ENCODE measurements at regions not wholly inside any gene's neighbourhood (a gene's known extent, or its start where the extent isn't known, plus 50 kb on each side); places are given as distances from the start of the nearest gene placed in this dataset.

DNA sequence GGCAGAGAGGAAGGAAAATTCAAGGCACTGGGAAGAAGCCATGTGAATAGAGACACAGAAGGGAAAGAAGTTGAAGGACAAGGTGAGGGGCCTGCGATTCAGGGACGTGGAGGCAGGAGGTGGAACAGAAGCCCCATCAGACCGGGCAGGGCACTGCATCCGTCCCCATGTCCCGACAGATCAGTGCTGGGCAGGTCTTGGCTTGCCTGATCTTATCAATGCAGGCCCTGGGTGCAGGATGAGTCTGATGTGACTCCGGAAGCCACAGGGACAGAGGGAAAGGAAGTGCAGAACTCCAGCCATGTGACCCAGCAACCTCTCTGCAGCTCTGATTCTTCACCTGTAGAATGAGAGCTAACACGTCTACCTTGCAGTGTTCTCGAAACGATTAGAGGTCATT, 136.2 kb upstream of the CTBP2 start:
- Histone ChIP-seq H3K79me2 (ENCODE audit: insufficient read depth, low read length) (no peaks in the 10 kb centered on the region), H3K4me3 (replicated peaks in 1 of 2; ENCODE audit: low read depth in 1 of 2, low read length in 2 of 2) (no peak overlapping the region), H4K20me1 (ENCODE audit: insufficient read depth) (no peaks in the 10 kb centered on the region), H3K9me3 (ENCODE audit: control insufficient read depth in 1 of 2, insufficient read depth in 1 of 2, low read depth in 1 of 2, low read length in 2 of 2) (no peaks in the 10 kb centered on the region), H3K4me1 (ENCODE audit: control insufficient read depth in 1 of 2, insufficient read depth in 2 of 2, low read length in 2 of 2) (peaks cover 0 to 5% of the 10 kb centered on the region in 2 experiments; a peak in 1 of 4 replicates), H3K4me2 (ENCODE audit: low read length) (no peak overlapping the region), H2AFZ (ENCODE audit: low read depth, low read length, poor library complexity, severe bottlenecking) (no peak overlapping the region), H3K9me2 (ENCODE audit: insufficient read depth) (no peaks in the 10 kb centered on the region), H3K36me3 (ENCODE audit: control insufficient read depth in 1 of 2, insufficient read depth in 2 of 2, low read length in 2 of 2) (no peaks in the 10 kb centered on the region), H3K27ac (ENCODE audit: low read depth, low read length) (no peak overlapping the region), H3K9ac (ENCODE audit: low read length) (no peak overlapping the region), H3K27me3 (ENCODE audit: insufficient read depth, low read length) (no peaks in the 10 kb centered on the region)
- no TSS peak for BruUV-seq (replicated peaks)
- ATAC-seq (peak; percentile 52; the same call in 1 of the 2 replicates), DNase-seq (ENCODE audit: low read depth, low spot score) (no peak)
- intact Hi-C loops (cut with micrococcal nuclease) = no loop called here
- POLR2A ChIA-PET = no interaction called here
- TF ChIP-seq POLR2AphosphoS5 (IDR thresholded peaks at IDR 0.05; ENCODE audit: low read depth, low read length) (no peak), ATF3 (IDR thresholded peaks at IDR 0.05) (no peak), ELF1 (IDR thresholded peaks at IDR 0.05; ENCODE audit: borderline replicate concordance, low read depth) (no peak), FOSL1 (IDR thresholded peaks at IDR 0.05; ENCODE audit: low read depth) (no peak), YY1 (IDR thresholded peaks at IDR 0.05; ENCODE audit: extremely low read depth, insufficient replicate concordance, low read depth, low read length) (no peak), CBX3 (IDR thresholded peaks at IDR 0.05; ENCODE audit: low read depth) (no peak), SP1 (IDR thresholded peaks at IDR 0.05; ENCODE audit: low read depth) (no peak), POLR2A (IDR thresholded peaks at IDR 0.05; ENCODE audit: borderline replicate concordance, extremely low read depth, insufficient read depth, insufficient read length) (no peak), ZNF274 (IDR thresholded peaks at IDR 0.05; ENCODE audit: low read depth, low read length) (no peak)
- TF ChIP-seq, protein P1, sequence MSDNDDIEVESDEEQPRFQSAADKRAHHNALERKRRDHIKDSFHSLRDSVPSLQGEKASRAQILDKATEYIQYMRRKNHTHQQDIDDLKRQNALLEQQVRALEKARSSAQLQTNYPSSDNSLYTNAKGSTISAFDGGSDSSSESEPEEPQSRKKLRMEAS (IDR thresholded peaks at IDR 0.05) = no peak
- RAD21 ChIA-PET (ENCODE audit: low non-redundant PET in 1 of 2, low total read pairs in 2 of 2, uncharacterized antibody in 2 of 2, unreplicated experiment in 2 of 2) = no interaction called here
- CTCF ChIA-PET = no interaction called here

GRCh38 chr10:125294109-125294508, 133.7 kb upstream of the CTBP2 start:
- BruUV-seq (replicated peaks) = no TSS peak
- ChIA-PET CTCF (no interaction called here), RAD21 (ENCODE audit: low non-redundant PET in 1 of 2, low total read pairs in 2 of 2, uncharacterized antibody in 2 of 2, unreplicated experiment in 2 of 2) (no interaction called here), POLR2A (no interaction called here)
- ATAC-seq = no peak
- Histone ChIP-seq H3K27me3 (ENCODE audit: insufficient read depth, low read length) (no peaks in the 10 kb centered on the region), H3K9me2 (ENCODE audit: insufficient read depth) (no peaks in the 10 kb centered on the region), H3K9me3 (ENCODE audit: control insufficient read depth in 1 of 2, insufficient read depth in 1 of 2, low read depth in 1 of 2, low read length in 2 of 2) (no peaks in the 10 kb centered on the region), H3K9ac (ENCODE audit: low read length) (no peak overlapping the region), H3K4me1 (ENCODE audit: control insufficient read depth in 1 of 2, insufficient read depth in 2 of 2, low read length in 2 of 2) (peaks cover 0 to 5% of the 10 kb centered on the region in 2 experiments; a peak in 1 of 4 replicates), H3K4me3 (replicated peaks in 1 of 2; ENCODE audit: low read depth in 1 of 2, low read length in 2 of 2) (no peak overlapping the region), H3K4me2 (ENCODE audit: low read length) (no peak overlapping the region), H3K36me3 (ENCODE audit: control insufficient read depth in 1 of 2, insufficient read depth in 2 of 2, low read length in 2 of 2) (no peaks in the 10 kb centered on the region), H2AFZ (ENCODE audit: low read depth, low read length, poor library complexity, severe bottlenecking) (no peak overlapping the region), H3K27ac (ENCODE audit: low read depth, low read length) (no peak overlapping the region), H4K20me1 (ENCODE audit: insufficient read depth) (no peaks in the 10 kb centered on the region), H3K79me2 (ENCODE audit: insufficient read depth, low read length) (no peaks in the 10 kb centered on the region)
- DNase-seq (ENCODE audit: low read depth, low spot score) = no peak
- TF ChIP-seq EZH2phosphoT487 (IDR thresholded peaks at IDR 0.05; ENCODE audit: borderline replicate concordance) (no peak), ZBTB33 (IDR thresholded peaks at IDR 0.05; ENCODE audit: extremely low read depth, insufficient replicate concordance, low read length) (no peak), ZNF274 (IDR thresholded peaks at IDR 0.05; ENCODE audit: low read depth, low read length) (no peak), SP1 (IDR thresholded peaks at IDR 0.05; ENCODE audit: low read depth) (no peak), POLR2A (IDR thresholded peaks at IDR 0.05; ENCODE audit: borderline replicate concordance, extremely low read depth, insufficient read depth, insufficient read length) (no peak), ZFX (IDR thresholded peaks at IDR 0.05) (no peak), CBX3 (IDR thresholded peaks at IDR 0.05; ENCODE audit: low read depth) (no peak), JUND (IDR thresholded peaks at IDR 0.05) (no peak)
- TF ChIP-seq, protein P2, sequence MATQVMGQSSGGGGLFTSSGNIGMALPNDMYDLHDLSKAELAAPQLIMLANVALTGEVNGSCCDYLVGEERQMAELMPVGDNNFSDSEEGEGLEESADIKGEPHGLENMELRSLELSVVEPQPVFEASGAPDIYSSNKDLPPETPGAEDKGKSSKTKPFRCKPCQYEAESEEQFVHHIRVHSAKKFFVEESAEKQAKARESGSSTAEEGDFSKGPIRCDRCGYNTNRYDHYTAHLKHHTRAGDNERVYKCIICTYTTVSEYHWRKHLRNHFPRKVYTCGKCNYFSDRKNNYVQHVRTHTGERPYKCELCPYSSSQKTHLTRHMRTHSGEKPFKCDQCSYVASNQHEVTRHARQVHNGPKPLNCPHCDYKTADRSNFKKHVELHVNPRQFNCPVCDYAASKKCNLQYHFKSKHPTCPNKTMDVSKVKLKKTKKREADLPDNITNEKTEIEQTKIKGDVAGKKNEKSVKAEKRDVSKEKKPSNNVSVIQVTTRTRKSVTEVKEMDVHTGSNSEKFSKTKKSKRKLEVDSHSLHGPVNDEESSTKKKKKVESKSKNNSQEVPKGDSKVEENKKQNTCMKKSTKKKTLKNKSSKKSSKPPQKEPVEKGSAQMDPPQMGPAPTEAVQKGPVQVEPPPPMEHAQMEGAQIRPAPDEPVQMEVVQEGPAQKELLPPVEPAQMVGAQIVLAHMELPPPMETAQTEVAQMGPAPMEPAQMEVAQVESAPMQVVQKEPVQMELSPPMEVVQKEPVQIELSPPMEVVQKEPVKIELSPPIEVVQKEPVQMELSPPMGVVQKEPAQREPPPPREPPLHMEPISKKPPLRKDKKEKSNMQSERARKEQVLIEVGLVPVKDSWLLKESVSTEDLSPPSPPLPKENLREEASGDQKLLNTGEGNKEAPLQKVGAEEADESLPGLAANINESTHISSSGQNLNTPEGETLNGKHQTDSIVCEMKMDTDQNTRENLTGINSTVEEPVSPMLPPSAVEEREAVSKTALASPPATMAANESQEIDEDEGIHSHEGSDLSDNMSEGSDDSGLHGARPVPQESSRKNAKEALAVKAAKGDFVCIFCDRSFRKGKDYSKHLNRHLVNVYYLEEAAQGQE (IDR thresholded peaks at IDR 0.05; ENCODE audit: low read depth) = no peak
- intact Hi-C loops (cut with micrococcal nuclease) = no loop called here

Measured in HCT116 (cell line).